ENCODE measurements at regions not wholly inside any gene's neighbourhood (a gene's known extent, or its start where the extent isn't known, plus 50 kb on each side); places are given as distances from the start of the nearest gene placed in this dataset.
A peak's percentile ranks its signal among the peaks of the same experiment; 100 is the strongest.

- peak; percentile 7 for DNase-seq
These were observed 168.5 kb upstream of the FOXN2 start for GRCh38 chr2:48145845-48146452.

GRCh38 chr2:48146552-48146951, 167.9 kb upstream of the FOXN2 start:
- peak; percentile 5 for DNase-seq

- DNase-seq: no peak
These were observed 166.8 kb upstream of the FOXN2 start for GRCh38 chr2:48147719-48148118.

- no peak for DNase-seq
These were observed 165.5 kb upstream of the FOXN2 start for GRCh38 chr2:48148841-48149430.

GRCh38 chr2:48157150-48157549, 157.3 kb upstream of the FOXN2 start:
- no peak for DNase-seq

GRCh38 chr2:48161628-48162027, 152.9 kb upstream of the FOXN2 start:
- no peak for DNase-seq

- no peak for DNase-seq
These were observed 151.7 kb upstream of the FOXN2 start for GRCh38 chr2:48162742-48163141.

- DNase-seq: no peak
These were observed 149.3 kb upstream of the FOXN2 start for GRCh38 chr2:48165070-48165753.

GRCh38 chr2:48169141-48169592, 145.3 kb upstream of the FOXN2 start:
- no peak for DNase-seq

- DNase-seq: no peak
These were observed 144.2 kb upstream of the FOXN2 start for GRCh38 chr2:48170281-48170680.

GRCh38 chr2:48173141-48173540, 141.3 kb upstream of the FOXN2 start:
- no peak for DNase-seq

- DNase-seq: no peak
These were observed 140.0 kb upstream of the FOXN2 start for GRCh38 chr2:48174503-48174902.

- DNase-seq: no peak
These were observed 139.2 kb upstream of the FOXN2 start for GRCh38 chr2:48175254-48175653.

GRCh38 chr2:48175656-48176055, 138.8 kb upstream of the FOXN2 start:
- no peak for DNase-seq

- DNase-seq: no peak
These were observed 137.6 kb upstream of the FOXN2 start for GRCh38 chr2:48176876-48177275.

- no peak for DNase-seq
These were observed 135.9 kb upstream of the FOXN2 start for GRCh38 chr2:48178611-48179010.

GRCh38 chr2:48180557-48180956, 133.9 kb upstream of the FOXN2 start:
- DNase-seq: no peak

- DNase-seq: no peak
These were observed 131.2 kb upstream of the FOXN2 start for GRCh38 chr2:48183276-48183675.

GRCh38 chr2:48183991-48184390, 130.5 kb upstream of the FOXN2 start:
- DNase-seq: no peak

- DNase-seq: no peak
These were observed 127.0 kb upstream of the FOXN2 start for GRCh38 chr2:48187503-48187902.

GRCh38 chr2:48189552-48190228, 124.8 kb upstream of the FOXN2 start:
- no peak for DNase-seq

GRCh38 chr2:48190230-48190629, 124.3 kb upstream of the FOXN2 start:
- no peak for DNase-seq

GRCh38 chr2:48194641-48195040, 119.8 kb upstream of the FOXN2 start:
- DNase-seq: no peak

- DNase-seq: no peak
These were observed 119.3 kb upstream of the FOXN2 start for GRCh38 chr2:48195169-48195568.
